KMS-11 (cell line): ENCODE measurements at regions not wholly inside any gene's neighbourhood (a gene's known extent, or its start where the extent isn't known, plus 50 kb on each side); places are given as distances from the start of the nearest gene placed in this dataset.

Experiments
- H2AFZ ChIP-seq: fragments of 200-600 bp; sonication (generic); 2 replicates; pipeline ENCODE4 v1.6.1; 2016; ENCODE audit warnings: antibody characterized with exemption, mixed run types, low read depth
- H3K27ac ChIP-seq: fragments of 200-600 bp; sonication (generic); 2 replicates; pipeline ENCODE4 v1.6.1; 2016; ENCODE audit warnings: mild to moderate bottlenecking, mixed run types
- H3K27me3 ChIP-seq: fragments of 200-600 bp; sonication (generic); 2 replicates; pipeline ENCODE4 v1.6.1; 2017; ENCODE audit warnings: mild to moderate bottlenecking, low read depth, mixed run types, moderate library complexity; ENCODE audit not compliant: insufficient read depth
- H3K36me3 ChIP-seq: fragments of 200-600 bp; sonication (generic); 2 replicates; pipeline ENCODE4 v1.6.1; 2017; ENCODE audit warnings: mild to moderate bottlenecking, mixed run types; ENCODE audit not compliant: insufficient read depth
- H3K4me1 ChIP-seq: fragments of 200-600 bp; sonication (generic); 2 replicates; pipeline ENCODE4 v1.6.1; 2016; ENCODE audit warnings: mild to moderate bottlenecking, low read depth, mixed run types; ENCODE audit not compliant: poor library complexity, severe bottlenecking
- H3K4me2 ChIP-seq: fragments of 200-600 bp; sonication (generic); 2 replicates; pipeline ENCODE4 v1.7.0; 2016; ENCODE audit warnings: mild to moderate bottlenecking, mixed run types
- H3K4me3 ChIP-seq: fragments of 200-600 bp; sonication (generic); IDR thresholded peaks from 2 replicates; pipeline ENCODE4 v1.6.1; 2017; ENCODE audit warnings: low read depth, low read length, mixed read lengths; ENCODE audit not compliant: insufficient read depth
- H3K79me2 ChIP-seq: fragments of 200-600 bp; sonication (generic); 2 replicates; pipeline ENCODE4 v1.6.1; 2016; ENCODE audit warnings: low read depth, mixed run types; ENCODE audit not compliant: insufficient read depth
- H3K9ac ChIP-seq: fragments of 200-600 bp; sonication (generic); 2 replicates; pipeline ENCODE4 v1.6.1; 2016; ENCODE audit warnings: mild to moderate bottlenecking, mixed run types
- H4K20me1 ChIP-seq: fragments of 200-600 bp; sonication (generic); 2 replicates; pipeline ENCODE4 v1.6.1; 2016; ENCODE audit warnings: mild to moderate bottlenecking, mixed run types; ENCODE audit not compliant: insufficient read depth
- TF ChIP-seq, protein P1 (sequence below): fragments of 200-600 bp; sonication (generic); conservative IDR thresholded peaks from 2 replicates; pipeline ENCODE4 v1.6.1; 2017; ENCODE audit warnings: low read depth, mild to moderate bottlenecking, antibody characterized with exemption, low read length, moderate library complexity, mixed read lengths

DNA sequence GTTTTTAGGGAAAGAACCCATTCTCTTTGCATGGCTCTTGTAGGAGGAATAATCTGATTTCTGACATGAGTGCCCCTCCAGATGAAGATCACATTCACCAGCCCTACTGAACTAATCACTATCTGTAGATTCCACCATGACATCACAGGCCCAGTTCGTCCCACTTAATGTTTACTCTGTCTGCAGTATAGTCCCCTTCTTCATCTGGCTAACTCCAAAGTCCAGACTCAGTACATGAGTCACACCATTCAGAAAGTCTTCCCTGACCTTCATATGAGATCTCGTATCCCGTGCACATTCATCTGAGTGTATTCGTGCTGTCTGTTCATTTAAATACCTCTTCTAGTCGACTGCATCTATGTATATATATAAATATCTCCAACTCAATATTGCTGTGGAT lies 366.5 kb upstream of the AKR1E2 start:
- H3K4me3 ChIP-seq = no peak overlapping the region
- no peak overlapping the region for H3K27ac ChIP-seq
- TF ChIP-seq, protein P1, sequence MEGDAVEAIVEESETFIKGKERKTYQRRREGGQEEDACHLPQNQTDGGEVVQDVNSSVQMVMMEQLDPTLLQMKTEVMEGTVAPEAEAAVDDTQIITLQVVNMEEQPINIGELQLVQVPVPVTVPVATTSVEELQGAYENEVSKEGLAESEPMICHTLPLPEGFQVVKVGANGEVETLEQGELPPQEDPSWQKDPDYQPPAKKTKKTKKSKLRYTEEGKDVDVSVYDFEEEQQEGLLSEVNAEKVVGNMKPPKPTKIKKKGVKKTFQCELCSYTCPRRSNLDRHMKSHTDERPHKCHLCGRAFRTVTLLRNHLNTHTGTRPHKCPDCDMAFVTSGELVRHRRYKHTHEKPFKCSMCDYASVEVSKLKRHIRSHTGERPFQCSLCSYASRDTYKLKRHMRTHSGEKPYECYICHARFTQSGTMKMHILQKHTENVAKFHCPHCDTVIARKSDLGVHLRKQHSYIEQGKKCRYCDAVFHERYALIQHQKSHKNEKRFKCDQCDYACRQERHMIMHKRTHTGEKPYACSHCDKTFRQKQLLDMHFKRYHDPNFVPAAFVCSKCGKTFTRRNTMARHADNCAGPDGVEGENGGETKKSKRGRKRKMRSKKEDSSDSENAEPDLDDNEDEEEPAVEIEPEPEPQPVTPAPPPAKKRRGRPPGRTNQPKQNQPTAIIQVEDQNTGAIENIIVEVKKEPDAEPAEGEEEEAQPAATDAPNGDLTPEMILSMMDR = no peak
- H3K4me2 ChIP-seq = no peak overlapping the region
- no peaks in the 10 kb centered on the region for H3K36me3 ChIP-seq
- H3K27me3 ChIP-seq = no peaks in the 10 kb centered on the region
- H2AFZ ChIP-seq = no peak overlapping the region
- no peaks in the 10 kb centered on the region for H3K79me2 ChIP-seq
- H3K4me1 ChIP-seq = no peaks in the 10 kb centered on the region
- H3K9ac ChIP-seq = no peak overlapping the region
- no peaks in the 10 kb centered on the region for H4K20me1 ChIP-seq

DNA sequence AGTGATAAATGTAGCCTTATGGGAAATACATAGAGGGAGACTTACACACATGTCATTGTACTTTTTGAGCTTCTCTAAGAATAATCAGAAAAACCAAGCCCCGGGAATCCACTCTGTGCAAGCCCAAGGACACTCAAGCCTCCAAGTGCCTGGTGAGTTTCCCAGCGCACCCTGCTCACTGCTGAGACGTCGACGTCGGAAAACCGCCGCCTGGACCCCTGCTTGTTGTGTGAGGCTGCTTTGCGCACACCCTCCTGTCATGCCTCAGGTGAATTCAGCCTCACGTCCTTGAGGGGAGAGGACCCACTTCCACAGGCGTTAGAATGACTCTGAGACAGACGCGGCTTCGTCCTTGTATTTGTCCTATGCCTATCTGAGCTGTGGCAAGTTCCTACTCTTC lies 368.4 kb upstream of the AKR1E2 start:
- Histone ChIP-seq H4K20me1 (no peaks in the 10 kb centered on the region), H3K79me2 (no peaks in the 10 kb centered on the region), H3K36me3 (no peaks in the 10 kb centered on the region), H3K27ac (no peak overlapping the region), H3K9ac (no peak overlapping the region), H3K4me3 (no peak overlapping the region), H3K4me1 (no peaks in the 10 kb centered on the region), H2AFZ (no peak overlapping the region), H3K4me2 (no peak overlapping the region), H3K27me3 (no peaks in the 10 kb centered on the region)
- TF ChIP-seq, protein P1 = no peak

DNA sequence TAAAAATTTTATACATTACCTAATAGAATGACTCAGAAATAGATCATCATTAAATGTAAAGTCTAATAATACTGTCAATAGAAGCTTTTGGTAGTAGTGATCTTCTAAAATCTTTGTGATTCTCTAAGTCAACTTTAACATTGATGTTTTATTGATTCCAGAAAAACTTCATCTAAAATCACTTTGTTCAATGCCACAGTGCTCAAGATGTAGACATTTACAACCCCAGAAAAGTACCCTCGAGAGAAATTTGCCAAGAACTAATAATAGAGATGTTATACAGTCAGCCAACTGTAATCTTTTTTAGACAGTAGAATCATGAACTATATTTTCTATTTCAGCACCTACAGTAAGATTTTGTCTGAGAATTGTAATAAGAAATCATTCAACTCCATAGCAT lies 369.2 kb upstream of the AKR1E2 start:
- Histone ChIP-seq H3K4me2 (no peak overlapping the region), H4K20me1 (no peaks in the 10 kb centered on the region), H3K79me2 (no peaks in the 10 kb centered on the region), H2AFZ (no peak overlapping the region), H3K4me1 (no peaks in the 10 kb centered on the region), H3K9ac (no peak overlapping the region), H3K27ac (no peak overlapping the region), H3K4me3 (no peak overlapping the region), H3K36me3 (no peaks in the 10 kb centered on the region), H3K27me3 (no peaks in the 10 kb centered on the region)
- TF ChIP-seq, protein P1 = no peak

DNA sequence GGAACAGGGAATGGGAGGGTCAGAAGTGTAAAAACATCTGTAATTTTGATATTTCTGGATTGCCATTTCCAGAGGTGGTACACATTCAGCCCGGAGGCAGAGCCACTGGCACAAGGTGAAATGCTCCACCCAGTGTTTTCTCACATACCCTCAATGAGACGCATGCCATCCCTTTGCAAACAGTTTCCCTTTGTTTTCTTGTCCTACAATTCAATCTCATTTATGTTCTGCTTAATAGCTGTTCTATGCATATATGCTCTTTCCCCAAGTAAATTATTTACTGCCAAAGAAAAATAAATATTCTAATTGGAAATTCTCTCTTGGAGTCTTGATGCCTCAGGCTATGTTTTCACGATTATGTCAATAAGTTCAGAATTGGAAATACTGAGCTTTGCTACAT lies 369.7 kb upstream of the AKR1E2 start:
- Histone ChIP-seq H2AFZ (no peak overlapping the region), H3K36me3 (no peaks in the 10 kb centered on the region), H3K4me1 (no peaks in the 10 kb centered on the region), H4K20me1 (no peaks in the 10 kb centered on the region), H3K27me3 (no peaks in the 10 kb centered on the region), H3K27ac (no peak overlapping the region), H3K9ac (no peak overlapping the region), H3K4me2 (no peak overlapping the region), H3K79me2 (no peaks in the 10 kb centered on the region), H3K4me3 (no peak overlapping the region)
- TF ChIP-seq, protein P1 = no peak

DNA sequence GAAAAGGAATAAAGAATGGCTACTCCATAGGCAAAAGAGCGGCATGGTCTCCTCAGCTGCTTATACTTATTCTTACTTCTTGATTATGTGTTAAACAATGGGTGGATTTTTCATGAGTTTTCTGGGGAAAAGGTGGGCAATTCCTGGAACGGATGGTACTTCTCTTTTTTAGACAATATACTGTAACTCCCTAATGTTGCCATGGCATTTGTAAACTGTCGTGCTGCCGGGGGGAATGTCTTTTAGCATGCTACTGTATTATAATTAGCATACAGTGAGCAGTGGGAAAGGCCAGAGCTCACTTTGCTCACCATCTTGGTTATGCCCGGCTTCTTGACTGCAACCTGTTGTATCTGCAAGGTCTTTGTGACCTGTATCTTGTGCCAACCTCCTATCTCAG lies 372.1 kb upstream of the AKR1E2 start:
- H3K36me3 ChIP-seq = no peaks in the 10 kb centered on the region
- no peaks in the 10 kb centered on the region for H3K4me1 ChIP-seq
- H3K4me2 ChIP-seq = no peak overlapping the region
- no peak overlapping the region for H3K27ac ChIP-seq
- no peak overlapping the region for H3K9ac ChIP-seq
- H3K79me2 ChIP-seq = no peaks in the 10 kb centered on the region
- H4K20me1 ChIP-seq = no peaks in the 10 kb centered on the region
- TF ChIP-seq, protein P1 = no peak
- no peak overlapping the region for H3K4me3 ChIP-seq
- no peaks in the 10 kb centered on the region for H3K27me3 ChIP-seq
- H2AFZ ChIP-seq = no peak overlapping the region
